ENCODE measurements at regions not wholly inside any gene's neighbourhood (a gene's known extent, or its start where the extent isn't known, plus 50 kb on each side); places are given as distances from the start of the nearest gene placed in this dataset.

DNA sequence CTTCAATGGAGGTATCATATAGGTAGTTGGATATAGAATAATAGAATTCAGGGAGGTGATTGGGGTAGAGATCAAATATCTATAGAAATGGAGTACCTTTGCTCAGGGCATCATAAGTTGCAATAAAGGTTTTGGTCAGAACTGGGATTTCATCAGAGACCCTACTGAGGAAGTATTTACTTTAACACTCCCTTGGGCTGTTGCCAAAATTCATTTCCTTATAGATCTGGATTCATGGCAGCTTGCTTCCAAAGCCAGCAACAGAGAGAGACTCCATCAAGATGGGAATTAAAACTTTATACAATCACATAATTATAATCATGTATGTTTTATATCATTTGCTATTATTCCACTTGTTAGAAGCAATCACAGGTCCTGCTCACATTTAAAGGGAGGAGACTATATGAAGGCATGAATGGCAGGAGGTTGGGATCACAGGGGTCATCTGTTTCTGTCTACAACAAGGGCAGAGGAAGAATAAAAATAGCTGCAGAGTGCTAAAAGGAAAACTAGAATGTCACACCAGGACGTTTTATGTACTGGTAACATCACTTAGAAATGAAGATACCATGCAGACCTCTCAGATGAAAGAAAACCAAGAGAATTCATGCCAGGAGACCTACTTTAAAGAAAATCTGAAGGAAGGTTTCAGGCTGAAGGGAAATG is 902.1 kb upstream of the LCORL start:
- Histone ChIP-seq H3K4me1 (ENCODE audit: control insufficient read depth, insufficient read depth, low read length) (no peaks in the 10 kb centered on the region), H3K9me3 (ENCODE audit: control insufficient read depth, insufficient read depth, low read depth, low read length) (no peaks in the 10 kb centered on the region), H3K27me3 (ENCODE audit: control insufficient read depth, insufficient read depth, low read length) (no peaks in the 10 kb centered on the region), H3K27ac (ENCODE audit: low read length) (no peak overlapping the region), H3K36me3 (ENCODE audit: control insufficient read depth, insufficient read depth, low read length) (no peaks in the 10 kb centered on the region), H3K4me3 (ENCODE audit: low read depth in 2 of 2, low read length in 2 of 2) (no peak overlapping the region)
- DNase-seq (ENCODE audit: low read depth, low spot score) (no peak), ATAC-seq (no peak)
- no peak for TF ChIP-seq CTCF (IDR thresholded peaks at IDR 0.05)
- TF ChIP-seq, protein P1, sequence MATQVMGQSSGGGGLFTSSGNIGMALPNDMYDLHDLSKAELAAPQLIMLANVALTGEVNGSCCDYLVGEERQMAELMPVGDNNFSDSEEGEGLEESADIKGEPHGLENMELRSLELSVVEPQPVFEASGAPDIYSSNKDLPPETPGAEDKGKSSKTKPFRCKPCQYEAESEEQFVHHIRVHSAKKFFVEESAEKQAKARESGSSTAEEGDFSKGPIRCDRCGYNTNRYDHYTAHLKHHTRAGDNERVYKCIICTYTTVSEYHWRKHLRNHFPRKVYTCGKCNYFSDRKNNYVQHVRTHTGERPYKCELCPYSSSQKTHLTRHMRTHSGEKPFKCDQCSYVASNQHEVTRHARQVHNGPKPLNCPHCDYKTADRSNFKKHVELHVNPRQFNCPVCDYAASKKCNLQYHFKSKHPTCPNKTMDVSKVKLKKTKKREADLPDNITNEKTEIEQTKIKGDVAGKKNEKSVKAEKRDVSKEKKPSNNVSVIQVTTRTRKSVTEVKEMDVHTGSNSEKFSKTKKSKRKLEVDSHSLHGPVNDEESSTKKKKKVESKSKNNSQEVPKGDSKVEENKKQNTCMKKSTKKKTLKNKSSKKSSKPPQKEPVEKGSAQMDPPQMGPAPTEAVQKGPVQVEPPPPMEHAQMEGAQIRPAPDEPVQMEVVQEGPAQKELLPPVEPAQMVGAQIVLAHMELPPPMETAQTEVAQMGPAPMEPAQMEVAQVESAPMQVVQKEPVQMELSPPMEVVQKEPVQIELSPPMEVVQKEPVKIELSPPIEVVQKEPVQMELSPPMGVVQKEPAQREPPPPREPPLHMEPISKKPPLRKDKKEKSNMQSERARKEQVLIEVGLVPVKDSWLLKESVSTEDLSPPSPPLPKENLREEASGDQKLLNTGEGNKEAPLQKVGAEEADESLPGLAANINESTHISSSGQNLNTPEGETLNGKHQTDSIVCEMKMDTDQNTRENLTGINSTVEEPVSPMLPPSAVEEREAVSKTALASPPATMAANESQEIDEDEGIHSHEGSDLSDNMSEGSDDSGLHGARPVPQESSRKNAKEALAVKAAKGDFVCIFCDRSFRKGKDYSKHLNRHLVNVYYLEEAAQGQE (IDR thresholded peaks at IDR 0.05; ENCODE audit: insufficient read depth in 1 of 2, low read depth in 2 of 2, low read length in 1 of 2): no peak
- TF ChIP-seq TCF7L2 (IDR thresholded peaks at IDR 0.05; ENCODE audit: low read depth, low read length): no peak
- TF ChIP-seq POLR2AphosphoS5 (IDR thresholded peaks at IDR 0.05; ENCODE audit: low read depth, low read length): no peak
- TF ChIP-seq SIN3A (IDR thresholded peaks at IDR 0.05; ENCODE audit: borderline replicate concordance, insufficient read depth, low read depth, low read length): no peak
- CTCF ChIA-PET: no interaction called here
- in situ Hi-C loops (cut with HindIII; ENCODE audit: low pct_unique_long_range_greater_than_20kb, low sequenced_read_pairs) (no loop called here), intact Hi-C loops (cut with micrococcal nuclease; ENCODE audit: unreplicated experiment) (no loop called here)
- BruUV-seq (replicated peaks): no TSS peak
- POLR2A ChIA-PET: no interaction called here

DNA sequence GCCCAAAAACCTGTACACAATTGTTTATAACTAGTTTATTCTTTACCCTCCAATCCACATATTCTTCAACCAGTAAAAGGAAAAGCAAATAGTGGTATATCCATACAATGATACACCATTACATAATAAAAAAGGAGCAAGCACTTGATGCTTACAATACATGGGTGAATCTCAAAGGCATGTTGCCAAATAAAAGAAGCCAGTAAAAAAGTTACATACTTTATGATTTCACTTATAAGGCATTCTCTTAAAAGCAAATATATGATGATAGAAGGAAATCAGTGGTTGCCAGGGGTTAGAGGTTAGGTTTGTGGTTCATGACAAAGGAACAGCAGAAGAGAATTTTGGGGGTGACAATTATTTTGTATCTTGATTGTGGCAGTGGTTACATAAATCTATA is 896.1 kb upstream of the LCORL start:
- in situ Hi-C loops (cut with HindIII; ENCODE audit: low pct_unique_long_range_greater_than_20kb, low sequenced_read_pairs): no loop called here

DNA sequence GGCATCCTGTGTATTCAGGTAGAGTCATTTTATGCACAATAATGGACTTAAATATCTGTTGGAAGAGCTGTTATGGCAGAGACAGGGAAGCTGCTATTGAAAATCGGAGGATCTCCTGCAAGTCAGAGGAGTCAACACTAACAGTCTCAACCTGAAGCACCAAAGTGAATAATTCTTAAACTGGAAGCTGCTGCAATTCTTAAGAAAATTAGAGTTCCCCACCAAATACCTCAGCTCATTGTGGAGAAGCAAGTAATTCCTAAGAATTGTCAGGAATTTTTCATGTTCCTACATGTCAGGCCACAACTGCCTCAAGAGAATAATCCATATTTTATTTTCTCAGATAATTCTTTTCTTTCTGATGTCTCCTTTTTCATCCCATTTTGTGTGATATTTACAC is 892.6 kb upstream of the LCORL start:
- TF ChIP-seq SIN3A (IDR thresholded peaks at IDR 0.05; ENCODE audit: borderline replicate concordance, insufficient read depth, low read depth, low read length): no peak
- TF ChIP-seq TCF7L2 (IDR thresholded peaks at IDR 0.05; ENCODE audit: low read depth, low read length): no peak
- TF ChIP-seq CTCF (IDR thresholded peaks at IDR 0.05): no peak
- TF ChIP-seq, protein P1 (IDR thresholded peaks at IDR 0.05; ENCODE audit: insufficient read depth in 1 of 2, low read depth in 2 of 2, low read length in 1 of 2): no peak
- no peak for TF ChIP-seq POLR2AphosphoS5 (IDR thresholded peaks at IDR 0.05; ENCODE audit: low read depth, low read length)
- Histone ChIP-seq H3K36me3 (ENCODE audit: control insufficient read depth, insufficient read depth, low read length) (no peaks in the 10 kb centered on the region), H3K4me1 (ENCODE audit: control insufficient read depth, insufficient read depth, low read length) (no peaks in the 10 kb centered on the region), H3K27ac (ENCODE audit: low read length) (no peak overlapping the region), H3K27me3 (ENCODE audit: control insufficient read depth, insufficient read depth, low read length) (no peaks in the 10 kb centered on the region), H3K4me3 (ENCODE audit: low read depth in 2 of 2, low read length in 2 of 2) (no peak overlapping the region), H3K9me3 (ENCODE audit: control insufficient read depth, insufficient read depth, low read depth, low read length) (no peaks in the 10 kb centered on the region)
- CTCF ChIA-PET: no interaction called here
- ATAC-seq (no peak), DNase-seq (ENCODE audit: low read depth, low spot score) (no peak)
- POLR2A ChIA-PET: no interaction called here
- BruUV-seq (replicated peaks): no TSS peak
- in situ Hi-C loops (cut with HindIII; ENCODE audit: low pct_unique_long_range_greater_than_20kb, low sequenced_read_pairs): no loop called here
- intact Hi-C loops (cut with micrococcal nuclease; ENCODE audit: unreplicated experiment): no loop called here

More for the DNA sequence above, 896.1 kb upstream of the LCORL start:
- CTCF ChIA-PET: no interaction called here
- intact Hi-C loops (cut with micrococcal nuclease; ENCODE audit: unreplicated experiment): no loop called here
- Histone ChIP-seq H3K4me3 (ENCODE audit: low read depth in 2 of 2, low read length in 2 of 2) (no peak overlapping the region), H3K27me3 (ENCODE audit: control insufficient read depth, insufficient read depth, low read length) (no peaks in the 10 kb centered on the region), H3K4me1 (ENCODE audit: control insufficient read depth, insufficient read depth, low read length) (no peaks in the 10 kb centered on the region), H3K27ac (ENCODE audit: low read length) (no peak overlapping the region), H3K36me3 (ENCODE audit: control insufficient read depth, insufficient read depth, low read length) (no peaks in the 10 kb centered on the region), H3K9me3 (ENCODE audit: control insufficient read depth, insufficient read depth, low read depth, low read length) (no peaks in the 10 kb centered on the region)
- TF ChIP-seq POLR2AphosphoS5 (IDR thresholded peaks at IDR 0.05; ENCODE audit: low read depth, low read length): no peak
- ATAC-seq (no peak), DNase-seq (ENCODE audit: low read depth, low spot score) (no peak)
- POLR2A ChIA-PET: no interaction called here
- no TSS peak for BruUV-seq (replicated peaks)

Data from Panc1 (cell line).